NB4 (cell line): ENCODE measurements at regions not wholly inside any gene's neighbourhood (a gene's known extent, or its start where the extent isn't known, plus 50 kb on each side); places are given as distances from the start of the nearest gene placed in this dataset.
"Not testable (repeated sequence)": the region's sequence is repeated elsewhere in the genome, so short reads cannot be mapped to it uniquely, and the experiment has no call there.

ENCODE experiments used
- DNase-seq: peaks from one replicate; pipeline ENCODE4 v3.0.0; 2010; ENCODE audit warnings: low read depth
- H3K4me3 ChIP-seq: one replicate; pipeline ENCODE4 v1.5.1; 2011; ENCODE audit warnings: mild to moderate bottlenecking, low read depth, low read length, moderate library complexity
- CTCF ChIP-seq: IDR thresholded peaks from one replicate; pipeline ENCODE4 v1.5.1; 2012; ENCODE audit warnings: low read depth, low read length
- MAX ChIP-seq: IDR thresholded peaks from 2 replicates; pipeline ENCODE4 v1.6.1; 2011; ENCODE audit warnings: low read depth, low read length
- MYC ChIP-seq: IDR thresholded peaks from 2 replicates; pipeline ENCODE4 v1.6.1; 2011; ENCODE audit warnings: low read depth, low read length
- POLR2A ChIP-seq: IDR thresholded peaks from 2 replicates; pipeline ENCODE4 v1.6.1; 2011; ENCODE audit warnings: mild to moderate bottlenecking; ENCODE audit not compliant: insufficient read length; ENCODE audit errors: extremely low read depth

- no peak for TF ChIP-seq MYC
- no peak for TF ChIP-seq CTCF
- no peak for DNase-seq
- no peak overlapping the region for H3K4me3 ChIP-seq
Observed at GRCh38 chr4:170887396-170887795, 797.6 kb upstream of the AADAT start.

- no peak overlapping the region for H3K4me3 ChIP-seq
- TF ChIP-seq POLR2A (no peak), MAX (no peak), MYC (no peak), CTCF (no peak)
- DNase-seq: no peak
Observed at GRCh38 chr4:170884969-170885570, 795.3 kb upstream of the AADAT start.

GRCh38 chr4:170881646-170882045 lies 791.9 kb upstream of the AADAT start:
- not testable (repeated sequence) for DNase-seq

GRCh38 chr4:170875868-170876267 lies 786.1 kb upstream of the AADAT start:
- H3K4me3 ChIP-seq: no peak overlapping the region
- peak; percentile 25 for DNase-seq
- TF ChIP-seq CTCF (peak; percentile 12), POLR2A (no peak)

More at GRCh38 chr4:170881646-170882045, 791.9 kb upstream of the AADAT start:
- not testable (repeated sequence) for H3K4me3 ChIP-seq

- H3K4me3 ChIP-seq: no peak overlapping the region
- TF ChIP-seq MYC: no peak
- no peak for TF ChIP-seq CTCF
- no peak for TF ChIP-seq POLR2A
- no peak for TF ChIP-seq MAX
- no peak for DNase-seq
Observed at GRCh38 chr4:170872794-170873193, 783.0 kb upstream of the AADAT start.

- DNase-seq: no peak
- TF ChIP-seq CTCF: no peak
- TF ChIP-seq POLR2A: no peak
- no peak overlapping the region for H3K4me3 ChIP-seq
Observed at GRCh38 chr4:170868170-170868569, 778.4 kb upstream of the AADAT start.

GRCh38 chr4:170854097-170854496 lies 764.3 kb upstream of the AADAT start:
- no peak overlapping the region for H3K4me3 ChIP-seq
- TF ChIP-seq POLR2A (no peak), CTCF (no peak)
- no peak for DNase-seq
